Urinary bladder (tissue), 3 donors: ENCODE measurements at regions not wholly inside any gene's neighbourhood (a gene's known extent, or its start where the extent isn't known, plus 50 kb on each side); places are given as distances from the start of the nearest gene placed in this dataset.

Experiments used
- DNase-seq: peaks from one replicate; pipeline ENCODE4 v3.0.0-alpha.2; 2015; ENCODE audit errors: extremely low spot score
- H3K27ac ChIP-seq: one replicate; pipeline ENCODE4 v1.5.1; 2013; ENCODE audit warnings: low read depth, mild to moderate bottlenecking, moderate library complexity
- H3K36me3 ChIP-seq: one replicate; pipeline ENCODE4 v1.6.1; 2013; ENCODE audit warnings: mild to moderate bottlenecking, moderate library complexity; ENCODE audit not compliant: insufficient read depth
- H3K4me1 ChIP-seq: one replicate; pipeline ENCODE4 v1.6.1; 2013; ENCODE audit warnings: mild to moderate bottlenecking, moderate library complexity; ENCODE audit not compliant: insufficient read depth
- H3K4me3 ChIP-seq: one replicate; pipeline ENCODE4 v1.5.1; 2013; ENCODE audit warnings: low read depth, low read length
- WGBS: extraction: QIAGEN DNeasy Blood & Tissue Kit; methylation state at CpG from one replicate; pipeline ENCODE4 v1.1.7; 2013; 5-methylcytosine and 5-hydroxymethylcytosine counted together
- donor health status: healthy with polysubstance abuse.
- donor health status: healthy.

DNA sequence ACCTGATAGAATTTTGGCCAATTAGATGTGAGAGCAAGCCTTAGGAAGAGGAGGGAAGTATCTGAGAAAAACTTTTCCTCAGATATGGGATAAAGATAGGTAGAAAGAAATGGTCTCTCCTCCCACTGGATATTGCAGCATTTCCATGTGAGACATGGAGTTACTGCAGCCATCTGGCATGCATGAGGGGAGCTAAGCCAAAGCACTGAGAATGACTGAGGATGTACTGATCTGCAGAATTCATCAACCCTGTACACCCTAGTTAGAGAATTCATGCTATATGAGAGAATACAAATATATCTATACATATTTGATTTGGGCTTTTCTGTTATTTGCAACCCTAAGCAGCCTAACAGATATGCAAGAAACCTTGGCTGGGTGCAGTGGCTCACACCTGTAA lies 52.5 kb upstream of the RPL34 start:
- H3K36me3 ChIP-seq = no peaks in the 10 kb centered on the region
- H3K4me1 ChIP-seq = no peaks in the 10 kb centered on the region
- no peak overlapping the region for H3K4me3 ChIP-seq
- no peak overlapping the region for H3K27ac ChIP-seq
- DNase-seq = no peak

DNA sequence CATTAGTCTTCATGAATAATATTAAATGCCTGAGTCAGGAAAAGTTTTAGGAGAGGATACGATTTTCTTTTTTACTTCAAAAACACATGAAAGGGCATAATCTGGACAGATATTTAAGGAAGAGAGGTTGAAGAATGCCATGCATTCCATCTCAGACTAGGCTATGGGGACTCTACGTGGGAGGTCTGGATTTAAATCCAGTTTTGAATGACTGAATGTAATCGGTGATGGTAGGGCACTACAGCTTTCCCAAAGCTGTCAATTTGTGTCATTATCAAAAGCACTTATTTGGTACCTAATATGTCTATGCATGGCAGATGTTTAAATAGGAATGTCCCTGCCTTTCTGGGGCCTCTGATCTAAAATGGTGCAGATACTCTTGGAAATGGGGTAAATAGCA lies 59.3 kb upstream of the RPL34 start:
- Histone ChIP-seq H3K36me3 (no peaks in the 10 kb centered on the region), H3K27ac (no peak overlapping the region), H3K4me3 (no peak overlapping the region), H3K4me1 (no peaks in the 10 kb centered on the region)
- DNase-seq = no peak
- WGBS = 32% methylated on average over 3 of the region's 3 CpGs

DNA sequence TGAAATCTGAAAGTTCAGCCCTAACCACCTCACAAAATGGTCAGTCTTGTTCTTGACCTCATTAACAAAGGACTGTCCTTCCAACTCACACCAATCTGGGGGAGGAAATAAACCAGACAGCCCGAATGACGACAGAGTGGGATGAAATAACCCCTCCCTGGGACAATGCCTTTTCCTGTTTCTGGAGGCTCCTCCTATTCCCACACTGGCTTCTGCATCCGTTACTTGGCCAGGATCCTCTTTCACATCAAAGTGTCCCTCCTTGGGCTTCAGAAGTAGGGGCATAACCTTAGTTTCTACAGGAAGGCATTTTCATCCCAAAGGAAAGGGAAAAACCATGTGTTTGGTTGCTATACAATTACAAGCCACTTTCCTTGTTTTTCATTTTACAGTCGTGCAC lies 59.8 kb upstream of the RPL34 start:
- Histone ChIP-seq H3K27ac (no peak overlapping the region), H3K36me3 (no peaks in the 10 kb centered on the region), H3K4me1 (no peaks in the 10 kb centered on the region), H3K4me3 (no peak overlapping the region)
- peak; percentile 4 for DNase-seq
- 41% methylated on average over 4 of the region's 4 CpGs for WGBS

DNA sequence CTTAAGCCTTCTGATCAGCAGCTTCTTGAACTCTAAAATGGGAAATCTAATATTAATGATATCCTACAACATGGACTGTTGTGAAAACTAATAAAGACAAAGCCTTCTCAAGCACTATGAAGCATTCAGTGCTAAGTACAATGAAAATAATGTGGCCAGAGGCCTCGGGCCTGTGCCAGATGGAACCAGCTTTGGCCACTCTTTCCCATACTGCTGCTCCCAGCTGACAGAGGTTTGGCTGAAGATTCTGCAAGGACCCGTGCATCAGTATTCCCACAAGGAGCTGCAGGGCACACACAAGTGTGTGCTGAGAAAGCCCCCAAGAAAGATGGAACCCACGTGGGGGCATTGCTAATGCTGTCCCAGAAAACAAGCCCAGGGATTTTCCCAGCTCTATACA lies 60.5 kb upstream of the RPL34 start:
- no peak for DNase-seq
- H3K27ac ChIP-seq = no peak overlapping the region
- no peaks in the 10 kb centered on the region for H3K4me1 ChIP-seq
- 53% methylated on average over 3 of the region's 3 CpGs for WGBS
- H3K4me3 ChIP-seq = no peak overlapping the region
- H3K36me3 ChIP-seq = no peaks in the 10 kb centered on the region

DNA sequence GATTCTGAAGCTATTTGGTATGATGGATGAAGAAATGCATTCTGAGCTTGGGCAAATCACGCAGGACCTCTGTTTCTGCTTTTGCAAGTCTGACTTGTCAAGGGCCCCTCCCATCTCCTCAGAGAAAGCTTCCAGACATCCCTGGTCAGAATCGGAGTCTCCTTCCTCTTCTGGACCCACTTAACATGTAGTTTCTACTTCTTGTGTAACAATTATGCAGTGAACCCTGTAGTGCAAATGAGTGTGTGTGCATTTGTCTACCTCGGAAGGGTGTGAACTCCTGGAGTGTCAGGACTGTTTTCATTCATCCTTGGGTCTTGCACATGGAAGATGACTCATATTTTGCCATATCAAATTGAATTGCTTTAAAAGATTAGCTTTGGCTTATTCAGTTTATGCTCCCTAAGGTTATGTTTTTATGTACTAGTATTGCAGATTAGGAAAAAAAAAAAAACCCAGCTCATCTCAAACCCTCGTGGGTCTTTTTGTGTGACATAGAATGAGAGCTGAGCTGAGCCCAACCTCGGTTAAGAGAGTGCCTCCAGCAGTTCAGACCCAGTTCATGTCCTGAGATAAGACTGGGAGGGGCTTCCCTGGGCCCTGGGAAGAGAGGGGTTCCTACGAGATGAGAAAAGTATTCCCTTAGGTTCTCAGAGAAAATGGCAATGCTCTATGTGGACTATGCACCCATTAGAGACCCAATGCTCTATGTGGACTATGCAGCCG lies 61.1 kb upstream of the RPL34 start:
- H3K4me3 ChIP-seq = no peak overlapping the region
- 46% methylated on average over 7 of the region's 7 CpGs for WGBS
- no peak overlapping the region for H3K27ac ChIP-seq
- H3K4me1 ChIP-seq = no peaks in the 10 kb centered on the region
- no peaks in the 10 kb centered on the region for H3K36me3 ChIP-seq
- no peak for DNase-seq

DNA sequence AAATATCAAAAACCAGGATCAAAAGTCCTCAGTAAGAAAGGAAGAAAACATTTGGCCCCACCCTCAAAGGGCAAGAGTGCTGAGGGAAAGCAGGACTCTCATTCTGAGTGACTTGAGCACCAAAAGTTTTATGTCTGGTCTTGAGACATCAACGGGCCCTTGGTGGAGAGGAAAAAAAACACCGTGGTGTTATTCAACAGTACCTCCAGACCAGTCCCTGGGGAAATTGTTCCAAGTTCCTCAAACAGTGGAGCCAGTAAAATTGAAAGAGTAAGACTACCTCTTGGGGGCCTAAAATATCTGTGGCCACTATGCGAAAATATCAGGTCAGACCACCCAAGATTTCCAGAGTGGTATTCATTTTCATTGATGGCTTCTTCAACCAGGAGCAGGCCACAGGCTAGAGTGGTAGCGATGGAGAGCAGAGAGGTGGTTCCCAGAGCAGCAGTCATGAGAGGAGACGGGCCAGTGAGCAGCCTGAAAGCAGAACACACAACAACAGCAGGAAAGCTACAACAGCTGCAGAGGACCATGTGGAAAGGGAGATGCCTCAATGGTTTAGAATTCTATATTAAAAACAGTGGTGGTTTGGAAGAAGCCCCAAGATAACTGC lies 63.7 kb upstream of the RPL34 start:
- no peaks in the 10 kb centered on the region for H3K4me1 ChIP-seq
- no peak for DNase-seq
- WGBS = 90% methylated on average over 5 of the region's 5 CpGs
- no peaks in the 10 kb centered on the region for H3K36me3 ChIP-seq
- H3K4me3 ChIP-seq = no peak overlapping the region
- no peak overlapping the region for H3K27ac ChIP-seq

DNA sequence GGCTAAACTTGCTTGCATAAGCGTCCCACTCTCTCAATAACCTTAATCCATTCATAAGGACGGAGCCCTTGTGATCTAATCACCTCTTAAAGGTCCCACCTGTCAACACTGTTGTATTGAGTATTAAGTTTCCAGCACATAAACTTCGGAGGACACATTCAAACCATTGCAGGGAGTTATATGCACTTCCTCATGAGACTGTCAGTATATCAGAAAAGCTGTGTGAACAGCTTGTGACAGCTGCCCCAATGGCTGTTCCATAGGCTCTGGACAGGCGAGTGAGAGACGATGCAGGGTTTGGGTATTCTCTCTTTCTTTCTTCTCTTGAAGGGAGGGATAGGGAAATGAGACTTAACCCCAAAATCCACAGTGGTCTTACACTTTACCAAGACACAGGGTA lies 64.2 kb upstream of the RPL34 start:
- Histone ChIP-seq H3K36me3 (no peaks in the 10 kb centered on the region), H3K27ac (no peak overlapping the region), H3K4me1 (no peaks in the 10 kb centered on the region), H3K4me3 (no peak overlapping the region)
- 45% methylated on average over 5 of the region's 5 CpGs for WGBS
- DNase-seq = no peak

DNA sequence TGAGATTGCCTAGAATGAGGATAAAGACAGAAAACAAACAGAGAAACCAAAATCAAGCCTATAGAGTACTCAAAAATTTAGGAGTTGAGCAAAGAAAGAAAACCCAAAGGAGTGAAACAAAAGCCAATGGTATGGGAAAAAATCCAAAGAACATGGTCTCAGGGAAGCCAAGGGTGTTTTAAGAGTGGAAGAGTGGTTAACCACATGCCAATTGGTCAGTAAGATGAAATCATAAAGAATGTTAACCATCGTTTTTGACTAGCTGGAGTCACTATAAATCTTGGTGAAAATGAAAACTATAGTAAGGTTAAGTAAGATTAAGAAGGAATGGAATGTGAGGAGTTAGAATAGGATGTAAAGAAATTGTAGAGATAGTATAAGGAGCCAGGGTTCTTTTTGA lies 64.7 kb upstream of the RPL34 start:
- Histone ChIP-seq H3K4me3 (no peak overlapping the region), H3K36me3 (no peaks in the 10 kb centered on the region), H3K27ac (no peak overlapping the region), H3K4me1 (no peaks in the 10 kb centered on the region)
- WGBS = 25% methylated on average over 1 of the region's 1 CpG
- no peak for DNase-seq

DNA sequence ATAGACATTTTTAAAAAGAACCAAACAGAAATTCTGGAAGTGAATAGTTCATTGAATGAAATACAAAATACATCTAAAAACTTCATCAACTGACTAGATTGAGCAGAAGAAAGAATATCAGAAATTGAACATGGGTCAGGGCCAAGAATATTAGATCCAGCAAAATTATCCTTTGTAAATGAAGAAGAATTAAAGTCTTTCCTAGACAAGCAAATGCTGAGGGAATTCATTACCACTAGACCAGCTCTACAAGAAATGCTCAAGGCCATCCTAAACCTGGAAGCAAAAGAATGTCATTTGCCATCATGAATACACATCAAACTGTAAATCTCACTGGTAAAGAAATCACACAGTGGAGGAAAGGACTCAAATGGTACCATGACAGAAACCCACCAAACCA lies 72.7 kb upstream of the RPL34 start:
- H3K27ac ChIP-seq = no peak overlapping the region
- H3K4me1 ChIP-seq = no peaks in the 10 kb centered on the region
- no peak overlapping the region for H3K4me3 ChIP-seq
- no peak for DNase-seq
- H3K36me3 ChIP-seq = no peaks in the 10 kb centered on the region

DNA sequence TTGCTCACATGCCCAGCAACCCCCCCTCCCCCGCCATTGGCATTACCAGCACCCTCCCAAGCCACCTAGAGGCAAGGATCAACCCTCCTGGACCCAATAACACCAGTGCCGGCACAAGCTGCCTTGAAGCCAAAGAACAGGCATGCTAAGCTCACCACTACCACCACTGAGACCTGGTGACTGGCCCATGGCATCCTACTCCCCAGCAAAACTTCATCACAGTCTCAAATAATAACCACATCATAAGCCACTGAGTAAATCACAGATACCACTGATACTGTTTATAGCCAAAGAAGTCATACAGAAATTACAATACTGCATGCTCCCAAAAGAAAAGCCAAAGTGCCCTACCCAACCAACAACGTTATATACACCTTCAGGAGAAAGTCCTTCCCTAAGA lies 73.6 kb upstream of the RPL34 start:
- no peak overlapping the region for H3K27ac ChIP-seq
- WGBS = 64% methylated on average over 3 of the region's 3 CpGs
- no peak overlapping the region for H3K4me3 ChIP-seq
- no peaks in the 10 kb centered on the region for H3K4me1 ChIP-seq
- H3K36me3 ChIP-seq = no peaks in the 10 kb centered on the region
- no peak for DNase-seq

DNA sequence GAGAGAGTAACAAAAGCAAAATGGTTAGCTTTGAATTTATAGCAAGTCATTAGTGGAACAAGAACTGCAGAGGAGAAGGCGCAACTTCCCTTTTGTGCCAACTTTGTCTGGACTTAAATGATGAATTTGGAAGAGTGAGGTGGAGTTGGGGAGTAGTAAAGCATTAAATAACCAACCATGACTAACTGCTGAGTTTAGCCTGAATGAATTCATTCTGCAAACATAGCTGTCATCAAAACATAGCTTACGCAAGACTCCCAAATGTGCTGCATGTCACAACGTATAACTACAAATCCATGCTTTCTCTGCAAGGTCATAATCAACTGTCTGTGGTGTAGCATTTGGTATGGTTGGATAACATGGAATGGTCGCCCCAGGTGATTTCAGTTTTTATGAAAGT lies 75.9 kb upstream of the RPL34 start:
- DNase-seq = no peak
- Histone ChIP-seq H3K36me3 (no peaks in the 10 kb centered on the region), H3K4me1 (no peaks in the 10 kb centered on the region), H3K4me3 (no peak overlapping the region), H3K27ac (no peak overlapping the region)
- 87% methylated on average over 4 of the region's 4 CpGs for WGBS

DNA sequence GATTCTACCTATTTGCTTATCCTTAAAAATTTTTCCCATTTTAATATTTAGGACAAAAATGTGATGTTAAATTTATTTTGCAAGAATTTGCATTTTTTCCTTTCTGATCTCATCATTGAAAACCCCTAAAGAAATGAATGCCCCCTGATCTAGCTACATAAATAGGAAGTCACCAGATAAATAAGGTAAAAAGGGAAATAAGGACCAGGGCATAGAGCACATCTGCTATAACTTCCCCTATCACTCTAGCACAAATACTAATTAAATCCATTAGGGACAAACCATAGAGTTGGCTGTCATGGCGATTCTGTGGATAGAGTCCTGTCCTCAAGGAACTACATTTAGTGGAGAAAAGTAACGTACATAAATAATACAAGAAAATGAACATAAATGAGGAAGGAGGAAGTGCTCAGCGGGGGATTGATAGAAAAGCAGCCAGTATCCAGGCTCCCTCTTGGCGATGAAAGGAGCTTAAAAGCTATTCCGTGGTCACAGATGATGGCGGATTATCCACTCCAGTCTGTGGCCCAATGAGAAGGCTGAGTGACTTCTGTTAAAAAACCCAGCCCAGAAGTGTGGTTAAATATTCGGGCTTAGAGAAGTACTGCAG lies 76.9 kb upstream of the RPL34 start:
- no peaks in the 10 kb centered on the region for H3K36me3 ChIP-seq
- WGBS = 88% methylated on average over 7 of the region's 7 CpGs
- no peak overlapping the region for H3K4me3 ChIP-seq
- H3K27ac ChIP-seq = no peak overlapping the region
- H3K4me1 ChIP-seq = no peaks in the 10 kb centered on the region
- no peak for DNase-seq

DNA sequence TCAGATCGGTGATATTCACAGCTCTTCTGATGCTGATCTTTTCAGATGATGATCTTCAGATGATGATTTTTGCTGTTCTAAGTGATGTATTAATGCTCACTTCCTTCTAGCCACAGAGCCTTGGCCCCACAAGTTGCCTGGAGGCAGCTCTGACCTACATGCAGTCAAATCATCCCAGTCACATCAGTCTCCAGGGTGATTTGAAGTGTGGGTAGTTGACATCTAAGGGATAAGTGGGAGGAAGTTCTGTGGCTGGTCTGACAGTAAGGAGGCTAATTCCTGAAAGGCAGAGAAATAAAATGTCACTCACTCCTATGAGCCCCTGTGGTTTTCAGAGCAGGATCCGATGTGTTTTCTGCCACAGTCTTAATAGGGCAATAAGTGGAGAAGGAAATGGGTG lies 79.8 kb upstream of the RPL34 start:
- H3K4me1 ChIP-seq = no peaks in the 10 kb centered on the region
- WGBS = 47% methylated on average over 2 of the region's 2 CpGs
- DNase-seq = no peak
- H3K27ac ChIP-seq = no peak overlapping the region
- H3K36me3 ChIP-seq = no peaks in the 10 kb centered on the region
- no peak overlapping the region for H3K4me3 ChIP-seq

DNA sequence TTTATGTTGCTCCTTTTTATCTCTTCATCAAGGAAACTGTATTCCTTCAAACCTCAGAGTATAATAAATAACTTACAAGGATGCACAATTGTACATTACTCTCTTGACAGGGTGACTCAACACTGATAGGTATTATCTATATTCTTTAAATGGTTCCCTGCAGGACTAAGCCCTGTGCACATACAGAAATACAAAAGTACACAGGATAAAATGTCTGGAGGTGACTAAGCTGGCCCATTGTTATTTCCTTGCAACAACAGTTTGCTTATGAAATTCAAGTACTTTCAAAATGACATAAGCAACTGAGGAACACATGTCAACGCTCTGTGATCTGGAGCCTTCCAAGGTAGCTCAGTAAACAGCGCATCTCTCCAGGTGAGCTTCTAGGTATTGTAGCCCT lies 83.8 kb upstream of the RPL34 start:
- Histone ChIP-seq H3K4me3 (no peak overlapping the region), H3K4me1 (no peaks in the 10 kb centered on the region), H3K27ac (no peak overlapping the region), H3K36me3 (no peaks in the 10 kb centered on the region)
- WGBS = 92% methylated on average over 2 of the region's 2 CpGs
- DNase-seq = no peak
